H54 (cell line): ENCODE measurements at regions not wholly inside any gene's neighbourhood (a gene's known extent, or its start where the extent isn't known, plus 50 kb on each side); places are given as distances from the start of the nearest gene placed in this dataset.

ENCODE experiments used
- DNase-seq: peaks from one replicate; pipeline ENCODE4 v3.0.0; 2011; ENCODE audit warnings: low spot score, mixed read lengths; ENCODE audit not compliant: insufficient read length
- FAIRE-seq: peaks from 3 replicates; lab custom pipeline; 2011; peaks lifted over from hg19 to GRCh38; lab: Jason Lieb, UNC
- POLR2A ChIP-seq: IDR thresholded peaks from 2 replicates; pipeline ENCODE4 v1.6.1; 2011; ENCODE audit warnings: low read depth, mild to moderate bottlenecking, low read length

DNA sequence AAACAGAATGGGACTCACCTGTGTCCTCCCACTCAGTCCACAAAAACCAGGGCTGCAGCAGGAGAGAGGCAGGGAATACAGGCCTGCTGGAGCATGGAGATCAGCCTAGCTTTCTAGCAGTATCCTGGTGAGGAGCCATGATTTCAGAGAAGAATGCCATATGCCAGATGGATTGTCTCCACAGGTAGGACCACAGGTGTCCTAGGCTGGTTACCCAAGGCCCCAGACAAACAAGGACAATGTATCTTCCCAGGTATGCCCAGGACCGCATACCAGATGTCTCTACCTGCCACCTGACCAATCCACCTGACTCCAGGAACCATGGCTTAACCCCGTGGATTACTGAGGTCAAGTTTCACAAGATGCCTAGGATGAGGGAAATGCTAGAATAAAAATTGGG is 295.4 kb upstream of the NPSR1 start:
- no peak for TF ChIP-seq POLR2A
- FAIRE-seq (no peak), DNase-seq (no peak)

DNA sequence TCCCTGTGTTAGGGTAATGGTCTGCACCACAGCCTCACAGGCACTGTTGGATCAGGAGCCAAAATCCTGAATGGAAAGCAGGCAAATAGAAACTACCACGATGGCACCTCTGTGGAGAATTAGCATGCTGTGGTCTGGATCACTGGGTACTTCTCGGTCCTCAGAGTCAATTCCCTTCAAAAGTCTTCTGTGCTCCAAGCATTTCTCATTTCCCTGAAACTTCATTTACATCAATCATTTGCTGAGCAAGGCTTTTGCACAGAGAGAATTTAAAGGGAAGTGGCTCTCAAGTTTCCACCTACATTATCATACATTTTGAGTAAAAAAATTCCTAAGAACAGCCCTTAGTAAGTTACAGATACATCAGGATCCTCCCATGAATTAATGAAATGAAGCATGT is 293.9 kb upstream of the NPSR1 start:
- no peak for TF ChIP-seq POLR2A
- FAIRE-seq (no peak), DNase-seq (no peak)

DNA sequence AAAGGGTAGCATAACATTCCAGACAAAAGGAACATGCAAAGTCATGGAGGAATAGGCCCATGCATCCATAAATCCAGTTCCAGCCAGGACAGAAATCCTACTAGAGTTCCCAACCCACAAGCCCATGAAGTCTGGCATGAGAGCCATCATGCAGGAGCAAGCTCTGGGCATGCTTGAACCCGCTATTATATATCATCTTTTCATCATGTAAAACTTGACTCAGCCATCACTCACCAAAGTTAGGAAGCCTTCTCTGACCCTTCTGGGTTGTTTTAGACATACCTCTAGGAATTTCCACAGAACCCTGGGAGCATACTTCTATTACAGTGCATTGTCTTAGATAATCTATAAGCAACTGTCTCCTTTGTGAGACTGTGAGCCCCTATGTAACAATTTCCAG is 293.0 kb upstream of the NPSR1 start:
- FAIRE-seq: no peak
- TF ChIP-seq POLR2A: no peak

DNA sequence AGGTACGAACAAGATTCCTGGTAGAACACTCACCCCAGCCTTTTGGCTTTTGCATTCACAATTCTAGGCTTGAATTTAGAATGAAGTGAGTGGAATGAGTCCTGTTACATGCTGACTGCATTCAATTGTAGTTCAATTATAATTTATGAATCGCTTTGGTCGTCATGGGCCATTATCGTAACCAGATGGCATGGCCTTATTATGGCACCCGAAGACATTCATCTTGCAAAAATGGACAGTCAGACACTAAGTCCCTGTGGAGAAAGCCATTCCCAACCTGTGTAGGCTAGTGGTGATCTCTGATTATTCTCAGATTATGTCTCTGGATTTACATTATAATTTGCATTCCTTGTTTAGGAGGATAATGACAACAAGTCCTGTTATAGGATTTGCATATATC is 292.4 kb upstream of the NPSR1 start:
- TF ChIP-seq POLR2A: no peak
- DNase-seq (no peak), FAIRE-seq (no peak)

More for the DNA sequence above, 293.0 kb upstream of the NPSR1 start:
- no peak for DNase-seq

DNA sequence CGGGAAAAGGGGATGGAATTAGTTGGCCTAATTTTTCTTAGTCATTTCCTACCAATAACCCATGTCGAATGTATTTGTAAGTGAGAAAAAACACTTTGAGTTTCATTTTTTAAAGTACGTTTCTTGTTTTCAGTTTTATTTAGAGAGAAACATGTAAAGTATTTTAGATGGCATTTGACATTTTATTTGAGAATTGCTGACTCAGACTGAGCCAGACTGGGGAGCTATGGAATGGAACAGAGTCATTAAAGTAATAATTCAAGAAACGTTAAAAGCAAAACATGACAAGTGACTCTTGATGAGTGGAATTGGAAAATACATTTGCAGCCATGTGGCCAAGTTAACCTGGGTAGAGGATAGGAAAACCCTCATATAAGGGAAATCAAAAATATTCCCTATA is 286.1 kb upstream of the NPSR1 start:
- FAIRE-seq (no peak), DNase-seq (no peak)
- no peak for TF ChIP-seq POLR2A

DNA sequence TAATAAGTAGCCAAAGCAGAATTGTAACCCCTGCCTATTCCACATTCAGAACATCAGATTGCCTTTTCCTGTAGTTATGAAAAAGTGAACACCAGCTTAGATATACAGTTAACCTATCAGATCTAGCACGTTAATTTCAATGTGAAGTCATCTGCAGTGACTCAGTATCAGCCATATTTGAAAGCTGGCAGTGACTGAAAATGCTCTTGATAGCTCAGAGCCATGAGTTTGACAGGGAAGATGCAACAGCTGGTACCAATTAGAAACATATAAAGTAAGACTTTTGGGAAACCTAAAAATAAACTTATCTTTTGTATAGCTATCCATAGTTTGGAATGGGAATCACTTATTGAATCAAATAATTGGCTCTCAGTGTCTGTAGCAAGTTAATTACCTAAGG is 284.1 kb upstream of the NPSR1 start:
- no peak for FAIRE-seq
- no peak for DNase-seq
- no peak for TF ChIP-seq POLR2A

DNA sequence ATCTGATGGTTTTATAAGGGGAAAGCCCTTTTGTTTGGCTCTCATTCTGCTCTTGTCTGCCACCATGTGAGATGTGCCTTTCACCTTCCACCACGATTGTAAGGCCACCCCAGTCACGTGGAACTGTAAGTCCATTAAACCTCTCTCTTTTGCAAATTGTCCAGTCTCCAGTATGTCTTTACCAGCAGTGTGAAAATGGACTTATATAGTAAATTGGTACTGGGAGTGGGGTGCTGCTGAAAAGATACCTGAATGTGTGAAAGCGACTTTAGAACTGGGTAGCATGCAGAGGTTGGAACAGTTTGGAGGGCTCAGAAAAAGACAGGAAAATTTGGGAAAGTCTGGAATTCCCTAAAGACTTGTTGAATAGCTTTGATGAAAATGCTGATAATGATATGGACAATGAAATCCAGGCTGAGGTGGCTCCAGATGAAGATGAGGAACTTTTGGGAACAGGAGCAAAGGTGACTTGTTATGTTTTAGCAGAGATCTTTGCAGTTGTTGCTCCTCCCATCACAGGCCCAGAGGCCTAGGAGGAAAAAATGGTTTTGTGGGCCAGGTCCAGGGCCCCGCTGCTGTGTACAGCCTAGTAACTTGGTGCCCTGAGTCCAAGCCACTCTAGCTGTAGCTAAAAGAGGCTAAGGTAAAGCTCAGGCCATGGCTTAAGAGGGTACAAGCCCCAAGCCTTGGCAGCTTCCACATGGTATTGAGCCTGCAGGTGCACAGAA is 275.7 kb upstream of the NPSR1 start:
- FAIRE-seq: no peak
- no peak for TF ChIP-seq POLR2A
- DNase-seq: no peak

DNA sequence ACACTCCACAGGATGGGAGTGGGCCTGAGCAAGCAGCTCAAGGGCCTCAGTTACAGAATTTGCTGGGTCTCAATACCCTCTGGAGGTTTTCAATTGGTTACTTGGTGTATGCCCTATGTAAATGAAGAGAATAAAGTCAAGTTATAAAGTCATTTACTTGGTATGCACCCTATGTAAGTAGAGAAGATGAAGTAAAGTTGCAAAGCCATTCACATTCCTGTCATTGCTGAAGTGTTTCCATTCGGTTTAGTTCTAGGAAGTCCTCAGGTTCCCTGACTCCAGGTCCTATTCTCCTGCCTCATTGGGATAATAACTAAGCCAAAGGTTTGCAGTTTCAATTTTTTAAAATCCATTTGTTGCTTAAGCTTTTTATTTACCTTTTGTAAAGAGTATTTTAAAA is 272.6 kb upstream of the NPSR1 start:
- FAIRE-seq (no peak), DNase-seq (no peak)
- TF ChIP-seq POLR2A: no peak

DNA sequence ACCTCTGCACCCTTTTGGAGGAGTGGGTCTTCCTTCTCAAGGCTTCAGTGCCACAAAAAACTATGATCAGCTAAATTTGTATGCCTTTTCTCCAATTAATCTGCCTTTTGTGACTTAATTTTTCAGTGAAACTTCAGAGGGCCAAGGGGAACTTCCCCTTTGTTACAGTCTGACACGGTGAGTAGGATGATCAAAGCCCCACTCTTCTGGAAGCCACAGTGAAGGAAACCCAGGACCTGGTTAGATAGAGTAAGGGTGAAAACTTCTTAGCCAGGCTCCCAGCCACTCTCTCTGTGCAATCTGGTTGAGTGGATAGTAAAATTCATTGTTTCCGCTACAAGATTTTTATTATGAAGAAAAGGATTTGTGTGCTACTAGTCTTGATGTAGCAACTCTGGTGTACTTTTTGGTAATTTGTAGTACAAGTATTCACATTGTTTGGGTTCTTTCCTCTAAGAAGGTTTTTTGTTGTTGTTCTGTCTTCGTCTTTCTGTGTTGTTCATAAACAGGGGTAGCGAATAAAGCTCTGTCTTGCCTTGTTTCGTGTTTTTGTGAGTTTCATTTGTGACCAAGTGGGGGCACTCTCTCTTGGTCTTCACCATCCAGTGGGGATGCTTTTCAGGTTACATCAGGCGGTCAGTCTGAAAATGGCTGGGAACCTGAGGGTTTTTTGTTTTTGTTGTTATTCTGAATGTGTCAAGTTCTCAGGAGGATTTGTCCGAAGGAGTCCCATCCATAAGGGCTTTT is 268.5 kb upstream of the NPSR1 start:
- FAIRE-seq: peak; percentile 60
- TF ChIP-seq POLR2A: no peak
- no peak for DNase-seq

DNA sequence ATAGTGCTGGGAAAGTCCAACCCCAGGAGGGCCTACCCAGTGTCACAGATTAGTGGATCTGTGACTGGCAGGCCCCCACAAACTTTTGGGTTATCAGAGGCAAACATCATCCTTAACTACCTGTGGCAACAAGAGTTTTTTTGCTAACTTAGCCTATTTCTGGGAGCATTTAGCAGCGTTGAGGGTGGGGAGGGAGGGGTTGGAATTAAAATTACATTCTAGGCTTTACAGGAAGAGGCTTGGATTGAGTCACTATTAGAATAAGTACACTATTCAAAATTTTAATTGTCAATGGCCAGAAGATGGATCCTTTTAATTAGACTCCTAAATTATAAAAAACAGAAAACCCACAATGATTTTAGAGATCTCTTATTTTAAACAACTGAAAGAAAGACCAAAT is 267.9 kb upstream of the NPSR1 start:
- TF ChIP-seq POLR2A: no peak
- no peak for FAIRE-seq
- no peak for DNase-seq

DNA sequence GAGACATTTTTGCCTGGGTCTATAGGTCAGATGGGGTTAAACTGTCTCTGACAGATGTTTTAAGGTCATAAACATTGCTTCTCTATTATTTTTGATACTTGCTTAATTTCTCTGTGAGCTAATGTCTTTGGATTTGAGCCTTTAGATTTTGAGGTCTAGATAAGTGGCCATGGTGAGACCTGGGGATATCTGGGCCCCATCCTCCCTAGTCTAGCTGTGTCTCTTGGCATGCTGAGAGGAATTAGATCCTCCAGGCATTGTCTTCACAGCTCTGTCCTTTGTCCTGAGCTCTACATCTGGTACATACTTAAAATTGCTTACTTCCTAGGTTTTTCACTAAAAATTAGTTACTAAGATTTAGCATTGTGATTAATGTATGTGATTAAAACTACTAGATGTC is 265.0 kb upstream of the NPSR1 start:
- no peak for TF ChIP-seq POLR2A

DNA sequence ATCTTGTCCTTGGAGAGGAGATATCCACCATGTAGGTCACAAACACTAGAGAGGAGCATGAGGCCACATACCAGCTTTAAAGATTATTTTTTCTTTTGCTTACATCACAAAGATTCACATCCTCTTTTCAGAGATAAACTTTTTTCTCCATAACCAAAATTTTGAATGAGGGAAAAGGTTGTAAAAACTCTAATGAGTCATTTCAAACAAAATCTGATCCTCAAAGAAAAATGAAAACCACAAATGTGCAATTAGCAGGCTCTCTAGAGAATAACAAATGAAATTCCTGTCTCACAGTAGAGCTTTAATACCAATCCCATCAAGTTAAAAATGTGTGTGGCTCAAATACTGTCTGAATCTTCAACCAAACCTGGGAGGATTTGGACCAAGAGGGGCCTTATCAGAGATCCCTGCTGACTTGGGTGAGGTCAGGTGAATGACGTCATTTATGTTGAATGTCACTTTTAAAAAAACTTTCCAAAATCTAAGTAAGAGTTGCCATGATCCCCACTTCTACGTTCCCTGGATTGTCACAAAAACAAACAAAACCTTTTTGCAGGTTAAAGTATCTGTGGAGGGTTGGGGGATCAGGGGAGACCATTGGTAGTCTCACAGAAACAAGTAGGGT is 261.5 kb upstream of the NPSR1 start:
- TF ChIP-seq POLR2A: no peak
- FAIRE-seq (no peak), DNase-seq (no peak)

More for the DNA sequence above, 265.0 kb upstream of the NPSR1 start:
- FAIRE-seq (no peak), DNase-seq (no peak)

DNA sequence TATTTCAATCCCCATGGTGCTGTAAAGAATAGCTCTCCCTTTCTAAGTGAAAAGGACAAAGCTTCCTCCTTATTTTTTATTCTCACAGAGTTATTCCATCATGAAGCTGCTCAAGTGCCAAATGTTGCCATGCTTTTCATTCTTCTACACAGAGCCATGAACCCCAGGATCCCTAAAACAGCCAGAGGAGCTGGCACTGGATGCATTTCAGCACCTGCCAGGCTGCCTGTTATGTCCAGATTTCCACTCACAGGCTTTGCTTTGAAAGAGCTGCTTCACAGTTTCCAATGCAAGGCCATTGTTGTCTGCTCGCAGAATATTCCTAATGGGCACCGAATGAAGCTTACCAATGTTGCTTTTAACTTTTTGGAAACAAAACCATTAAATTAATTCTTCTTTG is 256.2 kb upstream of the NPSR1 start:
- no peak for FAIRE-seq
- no peak for TF ChIP-seq POLR2A

DNA sequence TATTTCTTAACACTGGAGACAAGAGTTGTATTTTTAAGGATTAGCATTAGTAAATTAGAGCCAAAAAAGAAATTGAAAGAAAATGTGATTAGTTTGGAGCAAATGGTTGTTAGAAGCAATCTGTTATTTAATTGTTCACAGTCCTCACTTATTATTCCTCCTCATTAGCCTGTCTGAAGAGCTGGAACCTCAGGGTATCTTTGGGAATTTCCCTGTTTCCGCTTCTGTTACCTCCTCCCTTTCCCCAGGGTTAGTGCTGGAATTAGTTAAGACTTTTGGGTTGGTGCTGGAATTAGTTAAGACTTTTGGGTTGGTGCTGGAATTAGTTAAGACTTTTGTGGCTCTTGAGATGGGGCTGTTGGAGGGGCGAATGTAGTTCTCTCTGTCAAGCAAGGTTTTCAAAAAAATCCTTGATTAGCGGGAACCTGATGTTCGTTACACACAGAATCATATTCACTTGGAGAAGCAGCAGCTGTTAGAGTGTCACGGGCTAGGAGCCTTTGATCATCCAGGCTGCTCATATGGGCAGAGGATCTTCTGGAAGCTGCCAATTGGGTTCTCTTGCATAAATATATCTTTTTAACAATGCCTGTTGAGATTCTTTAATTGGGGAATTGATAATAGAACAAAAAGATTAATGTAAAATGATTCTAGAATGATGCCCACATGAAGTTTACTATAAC is 251.0 kb upstream of the NPSR1 start:
- no peak for TF ChIP-seq POLR2A
- no peak for FAIRE-seq
- no peak for DNase-seq

More for the DNA sequence above, 256.2 kb upstream of the NPSR1 start:
- DNase-seq: no peak

DNA sequence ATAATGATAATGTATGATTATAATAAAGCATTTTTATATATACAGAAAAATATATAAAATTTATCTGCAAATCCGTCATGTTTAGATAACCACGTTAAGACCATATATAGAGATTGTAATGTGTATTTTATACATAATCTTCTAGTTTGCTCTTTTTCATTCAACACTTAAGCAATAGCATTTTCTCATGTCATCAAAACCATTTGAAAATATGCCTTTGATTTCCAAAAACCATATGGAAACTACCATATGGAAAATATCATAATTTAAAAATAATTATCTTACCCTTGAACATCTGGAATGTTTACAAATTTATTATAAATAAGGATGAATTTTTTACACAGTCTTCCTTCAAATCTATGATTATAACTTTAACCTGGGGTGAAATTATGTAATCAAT is 250.4 kb upstream of the NPSR1 start:
- TF ChIP-seq POLR2A: no peak
- FAIRE-seq (no peak), DNase-seq (no peak)
